Activated naive CD8-positive, alpha-beta T cell treated with anti-CD3 and anti-CD28 coated beads, Interleukin-2, amount 50 U/mL, for 24 hours (primary cell): ENCODE measurements at regions not wholly inside any gene's neighbourhood (a gene's known extent, or its start where the extent isn't known, plus 50 kb on each side); places are given as distances from the start of the nearest gene placed in this dataset.
"Not testable (repeated sequence)": the region's sequence is repeated elsewhere in the genome, so short reads cannot be mapped to it uniquely, and the experiment has no call there.

Experiments
- ATAC-seq: fragments of 150-1000 bp; cut with Tn5 transposase; one replicate; pipeline ENCODE4 v1.10.0; 2021
- DNase-seq: peaks from one replicate; pipeline ENCODE4 v3.0.0; 2021
- H3K27ac Mint-ChIP-seq: one replicate; pipeline ENCODE4 v1.8.0; 2021; ENCODE audit warnings: mild to moderate bottlenecking, mixed read lengths
- H3K27me3 Mint-ChIP-seq: one replicate; pipeline ENCODE4 v1.8.0; 2021; ENCODE audit warnings: mixed read lengths
- H3K36me3 Mint-ChIP-seq: one replicate; pipeline ENCODE4 v1.8.0; 2021; ENCODE audit warnings: low read depth, mixed read lengths
- H3K4me1 Mint-ChIP-seq: one replicate; pipeline ENCODE4 v1.8.0; 2021; ENCODE audit warnings: mixed read lengths
- H3K4me3 Mint-ChIP-seq: one replicate; pipeline ENCODE4 v1.8.0; 2021; ENCODE audit warnings: mild to moderate bottlenecking, moderate library complexity, mixed read lengths
- H3K9me3 Mint-ChIP-seq: one replicate; pipeline ENCODE4 v1.8.0; 2021; ENCODE audit warnings: mixed read lengths

- no peak overlapping the region for H3K27ac Mint-ChIP-seq
- no peaks in the 10 kb centered on the region for H3K4me1 Mint-ChIP-seq
- no peaks in the 10 kb centered on the region for H3K36me3 Mint-ChIP-seq
- no peaks in the 10 kb centered on the region for H3K9me3 Mint-ChIP-seq
- ATAC-seq (no peak), DNase-seq (no peak)
- no peaks in the 10 kb centered on the region for H3K27me3 Mint-ChIP-seq
- H3K4me3 Mint-ChIP-seq: no peak overlapping the region
These were observed 478.9 kb upstream of the MGAT4C start for GRCh38 chr12:86735072-86735471.

GRCh38 chr12:86730233-86730632 is 474.0 kb upstream of the MGAT4C start:
- no peaks in the 10 kb centered on the region for H3K36me3 Mint-ChIP-seq
- H3K27me3 Mint-ChIP-seq: no peaks in the 10 kb centered on the region
- ATAC-seq (no peak), DNase-seq (no peak)
- no peak overlapping the region for H3K27ac Mint-ChIP-seq
- no peak overlapping the region for H3K4me3 Mint-ChIP-seq
- no peaks in the 10 kb centered on the region for H3K9me3 Mint-ChIP-seq
- H3K4me1 Mint-ChIP-seq: no peaks in the 10 kb centered on the region

- Mint-ChIP-seq H3K36me3 (no peaks in the 10 kb centered on the region), H3K4me1 (no peaks in the 10 kb centered on the region), H3K27me3 (no peaks in the 10 kb centered on the region), H3K4me3 (no peak overlapping the region), H3K9me3 (no peaks in the 10 kb centered on the region), H3K27ac (no peak overlapping the region)
- ATAC-seq (no peak), DNase-seq (no peak)
These were observed 473.5 kb upstream of the MGAT4C start for GRCh38 chr12:86729739-86730138.

GRCh38 chr12:86727160-86727559 is 471.0 kb upstream of the MGAT4C start:
- H3K27me3 Mint-ChIP-seq: no peaks in the 10 kb centered on the region
- H3K4me3 Mint-ChIP-seq: no peak overlapping the region
- no peaks in the 10 kb centered on the region for H3K9me3 Mint-ChIP-seq
- DNase-seq: no peak
- no peak overlapping the region for H3K27ac Mint-ChIP-seq
- no peaks in the 10 kb centered on the region for H3K36me3 Mint-ChIP-seq
- no peak for ATAC-seq
- no peaks in the 10 kb centered on the region for H3K4me1 Mint-ChIP-seq

GRCh38 chr12:86724716-86725115 is 468.5 kb upstream of the MGAT4C start:
- Mint-ChIP-seq H3K27me3 (no peaks in the 10 kb centered on the region), H3K9me3 (no peaks in the 10 kb centered on the region), H3K36me3 (no peaks in the 10 kb centered on the region), H3K4me1 (no peaks in the 10 kb centered on the region), H3K27ac (no peak overlapping the region), H3K4me3 (no peak overlapping the region)
- ATAC-seq (no peak), DNase-seq (no peak)

GRCh38 chr12:86723326-86723725 is 467.1 kb upstream of the MGAT4C start:
- DNase-seq (no peak), ATAC-seq (no peak)
- Mint-ChIP-seq H3K36me3 (no peaks in the 10 kb centered on the region), H3K9me3 (no peaks in the 10 kb centered on the region), H3K4me3 (no peak overlapping the region), H3K27ac (no peak overlapping the region), H3K4me1 (no peaks in the 10 kb centered on the region), H3K27me3 (no peaks in the 10 kb centered on the region)

- no peak overlapping the region for H3K4me3 Mint-ChIP-seq
- H3K27me3 Mint-ChIP-seq: no peaks in the 10 kb centered on the region
- ATAC-seq (no peak), DNase-seq (no peak)
- H3K27ac Mint-ChIP-seq: no peak overlapping the region
- H3K4me1 Mint-ChIP-seq: no peaks in the 10 kb centered on the region
- no peaks in the 10 kb centered on the region for H3K9me3 Mint-ChIP-seq
- no peaks in the 10 kb centered on the region for H3K36me3 Mint-ChIP-seq
These were observed 465.7 kb upstream of the MGAT4C start for GRCh38 chr12:86721713-86722397.

- ATAC-seq (no peak), DNase-seq (no peak)
- Mint-ChIP-seq H3K36me3 (no peaks in the 10 kb centered on the region), H3K27me3 (no peaks in the 10 kb centered on the region), H3K4me1 (no peaks in the 10 kb centered on the region), H3K9me3 (no peaks in the 10 kb centered on the region), H3K4me3 (no peak overlapping the region), H3K27ac (no peak overlapping the region)
These were observed 463.2 kb upstream of the MGAT4C start for GRCh38 chr12:86719381-86719780.

GRCh38 chr12:86713121-86713520 is 456.9 kb upstream of the MGAT4C start:
- H3K36me3 Mint-ChIP-seq: no peaks in the 10 kb centered on the region
- H3K4me3 Mint-ChIP-seq: no peak overlapping the region
- no peaks in the 10 kb centered on the region for H3K4me1 Mint-ChIP-seq
- H3K27me3 Mint-ChIP-seq: no peaks in the 10 kb centered on the region
- DNase-seq (no peak), ATAC-seq (no peak)
- peaks cover 13% of the 10 kb centered on the region for H3K9me3 Mint-ChIP-seq
- no peak overlapping the region for H3K27ac Mint-ChIP-seq

GRCh38 chr12:86712425-86712843 is 456.2 kb upstream of the MGAT4C start:
- Mint-ChIP-seq H3K4me3 (no peak overlapping the region), H3K27ac (no peak overlapping the region), H3K9me3 (peaks cover 13% of the 10 kb centered on the region), H3K4me1 (no peaks in the 10 kb centered on the region), H3K36me3 (no peaks in the 10 kb centered on the region), H3K27me3 (no peaks in the 10 kb centered on the region)
- no peak for ATAC-seq
- DNase-seq: no peak

- Mint-ChIP-seq H3K27ac (no peak overlapping the region), H3K4me3 (no peak overlapping the region), H3K4me1 (no peaks in the 10 kb centered on the region), H3K27me3 (no peaks in the 10 kb centered on the region), H3K9me3 (peaks cover 18% of the 10 kb centered on the region), H3K36me3 (no peaks in the 10 kb centered on the region)
- ATAC-seq: no peak
- DNase-seq: no peak
These were observed 455.5 kb upstream of the MGAT4C start for GRCh38 chr12:86711731-86712130.

- Mint-ChIP-seq H3K4me1 (no peaks in the 10 kb centered on the region), H3K9me3 (peaks cover 24% of the 10 kb centered on the region), H3K36me3 (no peaks in the 10 kb centered on the region), H3K4me3 (no peak overlapping the region), H3K27me3 (no peaks in the 10 kb centered on the region), H3K27ac (no peak overlapping the region)
- ATAC-seq (no peak), DNase-seq (no peak)
These were observed 453.9 kb upstream of the MGAT4C start for GRCh38 chr12:86710109-86710508.

- not testable (repeated sequence) for H3K4me3 Mint-ChIP-seq, H3K27ac Mint-ChIP-seq, DNase-seq, H3K4me1 Mint-ChIP-seq, H3K27me3 Mint-ChIP-seq, ATAC-seq, H3K36me3 Mint-ChIP-seq
- peaks cover 24% of the 10 kb centered on the region for H3K9me3 Mint-ChIP-seq
These were observed 452.8 kb upstream of the MGAT4C start for GRCh38 chr12:86709017-86709416.

- Mint-ChIP-seq H3K4me3 (no peak overlapping the region), H3K36me3 (no peaks in the 10 kb centered on the region), H3K9me3 (peaks cover 19% of the 10 kb centered on the region), H3K27ac (no peak overlapping the region), H3K4me1 (no peaks in the 10 kb centered on the region), H3K27me3 (no peaks in the 10 kb centered on the region)
- DNase-seq (no peak), ATAC-seq (no peak)
These were observed 442.4 kb upstream of the MGAT4C start for GRCh38 chr12:86698641-86698980.

- H3K27ac Mint-ChIP-seq: no peak overlapping the region
- ATAC-seq (no peak), DNase-seq (no peak)
- H3K4me3 Mint-ChIP-seq: no peak overlapping the region
- no peaks in the 10 kb centered on the region for H3K27me3 Mint-ChIP-seq
- no peaks in the 10 kb centered on the region for H3K4me1 Mint-ChIP-seq
- peaks cover 17% of the 10 kb centered on the region for H3K9me3 Mint-ChIP-seq
- H3K36me3 Mint-ChIP-seq: no peaks in the 10 kb centered on the region
These were observed 441.9 kb upstream of the MGAT4C start for GRCh38 chr12:86697916-86698640.
